ENCODE measurements at regions not wholly inside any gene's neighbourhood (a gene's known extent, or its start where the extent isn't known, plus 50 kb on each side); places are given as distances from the start of the nearest gene placed in this dataset.

- TF ChIP-seq CTCF (IDR thresholded peaks at IDR 0.05; ENCODE audit: unreplicated experiment): no peak
- Mint-ChIP-seq H3K36me3 (ENCODE audit: low read depth, unreplicated experiment) (no peaks in the 10 kb centered on the region), H3K27ac (ENCODE audit: unreplicated experiment) (no peak overlapping the region), H3K4me3 (ENCODE audit: unreplicated experiment) (no peak overlapping the region), H3K27me3 (ENCODE audit: unreplicated experiment) (peaks cover 2% of the 10 kb centered on the region), H3K9me3 (ENCODE audit: unreplicated experiment) (no peaks in the 10 kb centered on the region), H3K4me1 (ENCODE audit: unreplicated experiment) (no peaks in the 10 kb centered on the region)
- no peak for DNase-seq (ENCODE audit: low spot score)
Observed at GRCh38 chr19:31530781-31531180, 181.5 kb upstream of the TSHZ3 start.

GRCh38 chr19:31531326-31531725 is 182.1 kb upstream of the TSHZ3 start:
- no peak for TF ChIP-seq CTCF (IDR thresholded peaks at IDR 0.05; ENCODE audit: unreplicated experiment)
- Mint-ChIP-seq H3K27ac (ENCODE audit: unreplicated experiment) (no peak overlapping the region), H3K36me3 (ENCODE audit: low read depth, unreplicated experiment) (no peaks in the 10 kb centered on the region), H3K4me3 (ENCODE audit: unreplicated experiment) (no peak overlapping the region), H3K4me1 (ENCODE audit: unreplicated experiment) (no peaks in the 10 kb centered on the region), H3K9me3 (ENCODE audit: unreplicated experiment) (no peaks in the 10 kb centered on the region), H3K27me3 (ENCODE audit: unreplicated experiment) (peaks cover 2% of the 10 kb centered on the region)
- DNase-seq (ENCODE audit: low spot score): no peak

- TF ChIP-seq CTCF (IDR thresholded peaks at IDR 0.05; ENCODE audit: unreplicated experiment): no peak
- no peaks in the 10 kb centered on the region for H3K9me3 Mint-ChIP-seq (ENCODE audit: unreplicated experiment)
- no peak for DNase-seq (ENCODE audit: low spot score)
- peaks cover 2% of the 10 kb centered on the region for H3K27me3 Mint-ChIP-seq (ENCODE audit: unreplicated experiment)
- no peak overlapping the region for H3K4me3 Mint-ChIP-seq (ENCODE audit: unreplicated experiment)
- H3K4me1 Mint-ChIP-seq (ENCODE audit: unreplicated experiment): no peaks in the 10 kb centered on the region
- H3K27ac Mint-ChIP-seq (ENCODE audit: unreplicated experiment): no peak overlapping the region
- no peaks in the 10 kb centered on the region for H3K36me3 Mint-ChIP-seq (ENCODE audit: low read depth, unreplicated experiment)
Observed at GRCh38 chr19:31532034-31532433, 182.8 kb upstream of the TSHZ3 start.

- H3K27ac Mint-ChIP-seq (ENCODE audit: unreplicated experiment): no peak overlapping the region
- H3K36me3 Mint-ChIP-seq (ENCODE audit: low read depth, unreplicated experiment): no peaks in the 10 kb centered on the region
- no peaks in the 10 kb centered on the region for H3K9me3 Mint-ChIP-seq (ENCODE audit: unreplicated experiment)
- no peaks in the 10 kb centered on the region for H3K4me1 Mint-ChIP-seq (ENCODE audit: unreplicated experiment)
- DNase-seq (ENCODE audit: low spot score): no peak
- peaks cover 2% of the 10 kb centered on the region for H3K27me3 Mint-ChIP-seq (ENCODE audit: unreplicated experiment)
- no peak overlapping the region for H3K4me3 Mint-ChIP-seq (ENCODE audit: unreplicated experiment)
- no peak for TF ChIP-seq CTCF (IDR thresholded peaks at IDR 0.05; ENCODE audit: unreplicated experiment)
Observed at GRCh38 chr19:31533114-31533513, 183.9 kb upstream of the TSHZ3 start.

- H3K4me1 Mint-ChIP-seq (ENCODE audit: unreplicated experiment): no peaks in the 10 kb centered on the region
- H3K4me3 Mint-ChIP-seq (ENCODE audit: unreplicated experiment): no peak overlapping the region
- no peak for DNase-seq (ENCODE audit: low spot score)
- H3K36me3 Mint-ChIP-seq (ENCODE audit: low read depth, unreplicated experiment): no peaks in the 10 kb centered on the region
- no peaks in the 10 kb centered on the region for H3K9me3 Mint-ChIP-seq (ENCODE audit: unreplicated experiment)
- TF ChIP-seq CTCF (IDR thresholded peaks at IDR 0.05; ENCODE audit: unreplicated experiment): no peak
- H3K27ac Mint-ChIP-seq (ENCODE audit: unreplicated experiment): no peak overlapping the region
- peaks cover 2% of the 10 kb centered on the region for H3K27me3 Mint-ChIP-seq (ENCODE audit: unreplicated experiment)
Observed at GRCh38 chr19:31534231-31534630, 185.0 kb upstream of the TSHZ3 start.

All from endothelial cell (in vitro differentiated cells).